ENCODE measurements at regions not wholly inside any gene's neighbourhood (a gene's known extent, or its start where the extent isn't known, plus 50 kb on each side); places are given as distances from the start of the nearest gene placed in this dataset.
A peak's percentile ranks its signal among the peaks of the same experiment; 100 is the strongest.

- Histone ChIP-seq H2BK15ac (ENCODE audit: low read depth, poor library complexity, severe bottlenecking) (peak overlapping the region; percentile 87), H3K36me3 (ENCODE audit: control insufficient read depth in 1 of 2, insufficient read depth in 2 of 2, low read depth in 1 of 2, low read length in 2 of 2) (peaks cover 0 to 3% of the 10 kb centered on the region in 2 experiments), H2AK5ac (ENCODE audit: low read length, severe bottlenecking) (no peak overlapping the region), H3K18ac (ENCODE audit: low read depth in 1 of 2, low read length in 2 of 2) (no peak overlapping the region), H3K4ac (ENCODE audit: low read depth in 1 of 2, low read length in 2 of 2) (peak overlapping the region in 1 of 2 experiments; percentile 41), H3K9ac (ENCODE audit: low read length) (no peak overlapping the region), H3K4me2 (ENCODE audit: low read length, poor library complexity, severe bottlenecking) (no peak overlapping the region), H3K27ac (ENCODE audit: low read length, poor library complexity, severe bottlenecking) (no peak overlapping the region), H2BK5ac (ENCODE audit: low read depth, low read length, poor library complexity, severe bottlenecking) (no peak overlapping the region), H3K23ac (ENCODE audit: low read length in 2 of 2) (no peak overlapping the region), H2AFZ (ENCODE audit: low read depth, low read length) (no peak overlapping the region), H3K79me1 (replicated peaks; ENCODE audit: low read length, poor library complexity, severe bottlenecking) (no peaks in the 10 kb centered on the region), H2BK120ac (ENCODE audit: low read depth, low read length) (no peak overlapping the region), H3K14ac (ENCODE audit: low read length in 2 of 2) (no peak overlapping the region), H3K9me3 (ENCODE audit: control insufficient read depth, low read length) (no peaks in the 10 kb centered on the region), H3K4me3 (ENCODE audit: insufficient read depth in 1 of 2, low read depth in 1 of 2, low read length in 2 of 2) (no peak overlapping the region), H2BK12ac (ENCODE audit: low read length in 2 of 2) (peak overlapping the region; percentile 1 to 59), H3K27me3 (ENCODE audit: control insufficient read depth in 1 of 2, insufficient read depth in 1 of 2, low read length in 2 of 2) (no peaks in the 10 kb centered on the region), H3K4me1 (ENCODE audit: control insufficient read depth, insufficient read depth, low read depth, low read length) (peaks cover 14% of the 10 kb centered on the region), H4K8ac (ENCODE audit: low read length) (no peak overlapping the region), H4K91ac (ENCODE audit: low read length) (peak overlapping the region; percentile 40)
- no peak for DNase-seq
- 89% methylated on average over 29 of the region's 29 CpGs for WGBS
Observed at GRCh38 chr11:69378303-69379141, 84.6 kb downstream of the MYEOV start.

GRCh38 chr11:69380451-69380901 lies 86.5 kb downstream of the MYEOV start:
- Histone ChIP-seq H3K27ac (ENCODE audit: low read length, poor library complexity, severe bottlenecking) (no peak overlapping the region), H3K4me2 (ENCODE audit: low read length, poor library complexity, severe bottlenecking) (no peak overlapping the region), H3K27me3 (ENCODE audit: control insufficient read depth in 1 of 2, insufficient read depth in 1 of 2, low read length in 2 of 2) (no peaks in the 10 kb centered on the region), H3K4me3 (ENCODE audit: insufficient read depth in 1 of 2, low read depth in 1 of 2, low read length in 2 of 2) (no peak overlapping the region), H3K23ac (ENCODE audit: low read length in 2 of 2) (no peak overlapping the region), H2AFZ (ENCODE audit: low read depth, low read length) (no peak overlapping the region), H3K79me1 (replicated peaks; ENCODE audit: low read length, poor library complexity, severe bottlenecking) (no peaks in the 10 kb centered on the region), H4K8ac (ENCODE audit: low read length) (no peak overlapping the region), H3K9ac (ENCODE audit: low read length) (no peak overlapping the region), H2AK5ac (ENCODE audit: low read length, severe bottlenecking) (no peak overlapping the region), H3K14ac (ENCODE audit: low read length in 2 of 2) (no peak overlapping the region), H2BK120ac (ENCODE audit: low read depth, low read length) (peak overlapping the region; percentile 24), H2BK15ac (ENCODE audit: low read depth, poor library complexity, severe bottlenecking) (peak overlapping the region; percentile 20), H3K4me1 (ENCODE audit: control insufficient read depth, insufficient read depth, low read depth, low read length) (peaks cover 9% of the 10 kb centered on the region), H3K36me3 (ENCODE audit: control insufficient read depth in 1 of 2, insufficient read depth in 2 of 2, low read depth in 1 of 2, low read length in 2 of 2) (no peaks in the 10 kb centered on the region), H3K9me3 (ENCODE audit: control insufficient read depth, low read length) (no peaks in the 10 kb centered on the region), H2BK12ac (ENCODE audit: low read length in 2 of 2) (peak overlapping the region in 1 of 2 experiments; percentile 47), H4K91ac (ENCODE audit: low read length) (peak overlapping the region; percentile 58), H3K18ac (ENCODE audit: low read depth in 1 of 2, low read length in 2 of 2) (peak overlapping the region in 1 of 2 experiments; percentile 54), H2BK5ac (ENCODE audit: low read depth, low read length, poor library complexity, severe bottlenecking) (no peak overlapping the region), H3K4ac (ENCODE audit: low read depth in 1 of 2, low read length in 2 of 2) (peak overlapping the region in 1 of 2 experiments; percentile 21)
- no peak for DNase-seq
- 85% methylated on average over 20 of the region's 20 CpGs for WGBS

- H3K14ac ChIP-seq (ENCODE audit: low read length in 2 of 2), result peak overlapping the region in 1 of 2 experiments; percentile 74
- no peak overlapping the region for H3K4me2 ChIP-seq (ENCODE audit: low read length, poor library complexity, severe bottlenecking)
- H3K23ac ChIP-seq (ENCODE audit: low read length in 2 of 2), result no peak overlapping the region
- peak overlapping the region; percentile 35 for H4K8ac ChIP-seq (ENCODE audit: low read length)
- H3K18ac ChIP-seq (ENCODE audit: low read depth in 1 of 2, low read length in 2 of 2), result peak overlapping the region in 1 of 2 experiments; percentile 82
- peak overlapping the region in 1 of 2 experiments; percentile 49 for H3K4ac ChIP-seq (ENCODE audit: low read depth in 1 of 2, low read length in 2 of 2)
- no peak overlapping the region for H3K4me3 ChIP-seq (ENCODE audit: insufficient read depth in 1 of 2, low read depth in 1 of 2, low read length in 2 of 2)
- no peak for DNase-seq
- H3K27me3 ChIP-seq (ENCODE audit: control insufficient read depth in 1 of 2, insufficient read depth in 1 of 2, low read length in 2 of 2), result no peaks in the 10 kb centered on the region
- H3K79me1 ChIP-seq (replicated peaks; ENCODE audit: low read length, poor library complexity, severe bottlenecking), result no peaks in the 10 kb centered on the region
- no peak overlapping the region for H2AK5ac ChIP-seq (ENCODE audit: low read length, severe bottlenecking)
- no peak overlapping the region for H2BK15ac ChIP-seq (ENCODE audit: low read depth, poor library complexity, severe bottlenecking)
- no peak overlapping the region for H2BK5ac ChIP-seq (ENCODE audit: low read depth, low read length, poor library complexity, severe bottlenecking)
- H2BK120ac ChIP-seq (ENCODE audit: low read depth, low read length), result peak overlapping the region; percentile 24
- peaks cover 8% of the 10 kb centered on the region for H3K4me1 ChIP-seq (ENCODE audit: control insufficient read depth, insufficient read depth, low read depth, low read length)
- no peak overlapping the region for H2AFZ ChIP-seq (ENCODE audit: low read depth, low read length)
- H3K36me3 ChIP-seq (ENCODE audit: control insufficient read depth in 1 of 2, insufficient read depth in 2 of 2, low read depth in 1 of 2, low read length in 2 of 2), result no peaks in the 10 kb centered on the region
- H3K27ac ChIP-seq (ENCODE audit: low read length, poor library complexity, severe bottlenecking), result no peak overlapping the region
- H3K9me3 ChIP-seq (ENCODE audit: control insufficient read depth, low read length), result no peaks in the 10 kb centered on the region
- peak overlapping the region; percentile 5 for H4K91ac ChIP-seq (ENCODE audit: low read length)
- peak overlapping the region in 1 of 2 experiments; percentile 89 for H2BK12ac ChIP-seq (ENCODE audit: low read length in 2 of 2)
- WGBS, result 93% methylated on average over 10 of the region's 10 CpGs
- H3K9ac ChIP-seq (ENCODE audit: low read length), result no peak overlapping the region
Observed at GRCh38 chr11:69380921-69381581, 87.1 kb downstream of the MYEOV start.

GRCh38 chr11:69381681-69382130 lies 87.8 kb downstream of the MYEOV start:
- Histone ChIP-seq H2AK5ac (ENCODE audit: low read length, severe bottlenecking) (no peak overlapping the region), H3K4ac (ENCODE audit: low read depth in 1 of 2, low read length in 2 of 2) (no peak overlapping the region), H2BK120ac (ENCODE audit: low read depth, low read length) (no peak overlapping the region), H3K9ac (ENCODE audit: low read length) (peak overlapping the region; percentile 42), H4K8ac (ENCODE audit: low read length) (peak overlapping the region; percentile 10), H3K4me3 (ENCODE audit: insufficient read depth in 1 of 2, low read depth in 1 of 2, low read length in 2 of 2) (no peak overlapping the region), H3K14ac (ENCODE audit: low read length in 2 of 2) (no peak overlapping the region), H3K4me2 (ENCODE audit: low read length, poor library complexity, severe bottlenecking) (no peak overlapping the region), H3K9me3 (ENCODE audit: control insufficient read depth, low read length) (no peaks in the 10 kb centered on the region), H3K79me1 (replicated peaks; ENCODE audit: low read length, poor library complexity, severe bottlenecking) (no peaks in the 10 kb centered on the region), H3K27me3 (ENCODE audit: control insufficient read depth in 1 of 2, insufficient read depth in 1 of 2, low read length in 2 of 2) (no peaks in the 10 kb centered on the region), H3K36me3 (ENCODE audit: control insufficient read depth in 1 of 2, insufficient read depth in 2 of 2, low read depth in 1 of 2, low read length in 2 of 2) (no peaks in the 10 kb centered on the region), H3K18ac (ENCODE audit: low read depth in 1 of 2, low read length in 2 of 2) (no peak overlapping the region), H2BK12ac (ENCODE audit: low read length in 2 of 2) (peak overlapping the region in 1 of 2 experiments; percentile 65), H4K91ac (ENCODE audit: low read length) (peak overlapping the region; percentile 57), H2BK15ac (ENCODE audit: low read depth, poor library complexity, severe bottlenecking) (no peak overlapping the region), H2BK5ac (ENCODE audit: low read depth, low read length, poor library complexity, severe bottlenecking) (no peak overlapping the region), H3K23ac (ENCODE audit: low read length in 2 of 2) (no peak overlapping the region), H3K4me1 (ENCODE audit: control insufficient read depth, insufficient read depth, low read depth, low read length) (peaks cover 7% of the 10 kb centered on the region), H2AFZ (ENCODE audit: low read depth, low read length) (no peak overlapping the region), H3K27ac (ENCODE audit: low read length, poor library complexity, severe bottlenecking) (no peak overlapping the region)
- no peak for DNase-seq
- 97% methylated on average over 17 of the region's 17 CpGs for WGBS

All from mesenchymal stem cell (in vitro differentiated cells and primary cell).